ENCODE measurements at regions not wholly inside any gene's neighbourhood (a gene's known extent, or its start where the extent isn't known, plus 50 kb on each side); places are given as distances from the start of the nearest gene placed in this dataset.
"Not testable (repeated sequence)": the region's sequence is repeated elsewhere in the genome, so short reads cannot be mapped to it uniquely, and the experiment has no call there.

DNA sequence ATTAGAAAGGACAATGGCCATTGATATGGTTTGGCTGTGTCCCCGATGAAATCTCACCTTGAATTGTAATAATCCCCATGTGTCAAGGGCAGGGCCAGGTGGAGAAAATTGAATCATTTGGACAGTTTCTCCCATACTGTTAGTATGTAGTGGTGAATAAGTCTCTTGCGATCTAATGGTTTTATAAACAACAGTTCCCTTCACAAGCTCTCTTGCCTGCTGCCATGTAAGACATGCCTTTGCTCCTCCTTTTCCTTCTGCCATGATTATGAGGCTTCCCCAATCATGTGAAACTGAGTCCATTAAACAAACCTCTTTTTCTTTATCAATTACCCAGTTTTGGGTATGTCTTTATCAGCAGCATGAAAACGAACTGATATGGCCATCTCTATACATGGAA lies 302.7 kb downstream of the SFMBT2 start:
- no peak for DNase-seq

GRCh38 chr10:7107285-7107684 lies 303.5 kb downstream of the SFMBT2 start:
- DNase-seq, result no peak

DNA sequence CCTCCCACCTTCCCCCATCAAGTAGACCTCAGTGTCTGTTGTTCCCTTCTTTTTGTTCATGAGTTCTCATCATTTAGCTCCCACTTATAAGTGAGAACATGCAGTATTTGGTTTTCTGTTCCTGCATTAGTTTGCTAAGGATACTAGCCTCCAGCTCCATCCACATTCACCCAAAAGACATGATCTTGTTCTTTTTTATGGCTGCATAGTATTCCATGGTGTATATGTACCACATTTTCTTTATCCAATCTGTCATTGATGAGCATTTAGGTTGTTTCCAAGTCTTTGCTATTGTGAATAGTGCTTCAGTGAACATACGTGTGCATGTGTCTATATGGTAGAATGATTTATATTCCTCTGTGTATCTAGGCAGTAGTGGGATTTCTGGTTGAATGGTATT lies 306.5 kb downstream of the SFMBT2 start:
- not testable (repeated sequence) for DNase-seq

DNA sequence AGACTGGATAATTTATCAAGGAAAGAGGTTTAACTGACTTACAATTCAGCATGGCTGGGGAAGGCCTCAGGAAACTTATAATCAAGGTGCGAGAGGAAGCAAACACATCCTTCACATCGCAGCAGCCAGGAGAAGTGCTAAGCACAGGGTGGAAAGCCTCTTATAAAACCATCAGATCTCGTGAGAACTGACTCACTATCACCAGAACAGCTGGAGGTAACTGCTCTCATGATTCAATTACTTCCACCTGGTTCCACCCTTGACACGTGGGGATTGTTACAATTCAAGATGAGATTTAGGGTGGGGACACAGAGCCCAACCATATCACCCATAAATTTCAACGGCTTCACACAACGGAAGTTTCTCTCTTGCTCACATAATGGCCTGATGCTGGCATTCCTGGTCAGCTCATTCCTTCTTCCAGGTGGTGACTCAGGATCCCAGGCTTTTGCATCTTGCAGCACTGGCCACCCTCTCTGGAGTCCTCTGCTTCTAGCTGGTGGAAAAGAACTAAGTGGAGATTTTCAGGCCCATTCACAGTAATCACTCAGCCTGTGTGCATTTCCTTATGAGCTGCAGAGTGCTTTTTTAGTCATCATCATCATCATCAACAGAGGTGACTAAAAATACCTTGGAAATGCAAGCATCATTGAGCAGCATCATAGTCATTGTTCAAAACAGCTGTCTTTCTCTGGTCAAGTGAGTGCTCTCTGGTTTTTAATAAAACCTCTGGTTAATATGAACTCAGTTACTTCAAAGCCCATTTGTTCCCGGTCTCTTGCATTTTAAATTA lies 308.1 kb downstream of the SFMBT2 start:
- no peak for DNase-seq

- no peak for DNase-seq
Observed at GRCh38 chr10:7102084-7102483, 308.8 kb downstream of the SFMBT2 start.

GRCh38 chr10:7101451-7101850 lies 309.4 kb downstream of the SFMBT2 start:
- no peak for DNase-seq

GRCh38 chr10:7100032-7100702 lies 310.7 kb downstream of the SFMBT2 start:
- DNase-seq, result no peak

DNA sequence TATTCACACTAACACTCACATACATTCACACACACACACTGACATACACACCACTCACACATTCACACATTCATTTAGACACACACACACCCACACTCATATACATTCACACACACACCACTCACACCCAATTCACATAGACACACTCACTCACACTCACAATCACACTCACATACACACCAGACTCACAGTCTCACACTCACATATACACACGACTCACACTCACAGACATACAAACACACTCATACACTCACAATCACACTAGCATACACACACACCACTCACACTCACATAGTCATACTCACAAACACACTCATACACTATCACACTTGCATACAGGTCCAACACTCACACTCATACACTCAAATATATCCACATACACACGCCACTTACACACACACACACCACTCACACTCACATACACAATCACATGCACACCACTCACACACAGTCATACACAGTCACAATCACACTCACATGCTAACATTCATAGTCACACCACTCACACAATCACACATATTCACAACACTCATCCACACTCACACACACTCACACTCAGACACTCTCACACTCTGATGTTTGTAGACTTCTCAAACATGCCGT lies 312.6 kb downstream of the SFMBT2 start:
- DNase-seq, result no peak

GRCh38 chr10:7094781-7095180 lies 316.1 kb downstream of the SFMBT2 start:
- DNase-seq, result no peak

DNA sequence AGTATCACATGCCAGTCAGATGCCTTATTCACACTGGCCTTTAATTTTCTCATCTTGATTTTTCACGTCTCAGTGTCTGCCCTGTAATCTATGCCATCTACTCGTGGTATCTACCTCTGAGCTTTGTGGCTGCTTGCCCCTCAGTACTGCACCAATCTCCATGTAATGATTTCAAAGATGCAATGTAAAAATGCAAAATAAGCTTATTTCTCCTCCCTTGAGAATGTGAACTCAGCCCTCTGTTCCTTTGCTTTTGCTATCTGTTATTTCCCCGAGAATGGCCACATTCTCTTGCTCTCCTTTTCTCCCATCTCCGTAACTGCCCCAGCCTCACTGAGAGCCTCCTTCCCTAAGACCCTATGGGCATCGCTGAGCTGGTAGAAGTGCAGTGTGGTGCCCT lies 317.5 kb downstream of the SFMBT2 start:
- no peak for DNase-seq

DNA sequence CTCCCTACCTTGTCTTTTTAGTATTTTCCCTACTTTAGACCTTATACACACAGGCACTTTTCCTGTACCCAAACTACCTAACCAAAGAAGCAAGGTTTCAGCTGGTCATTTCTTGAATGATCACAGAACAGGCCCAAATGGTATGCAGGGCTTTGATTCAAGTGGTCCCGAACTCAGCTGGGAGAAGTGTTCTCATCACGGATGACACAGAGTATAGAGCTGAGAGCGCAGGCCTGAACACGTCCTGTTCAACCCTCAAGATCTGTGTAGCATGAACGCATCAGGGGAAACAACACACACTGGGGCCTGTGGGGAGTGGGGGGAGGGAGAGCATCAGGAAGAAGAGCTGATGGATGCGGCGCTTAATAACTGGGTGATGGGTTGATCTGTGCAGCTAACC lies 318.2 kb downstream of the SFMBT2 start:
- no peak for DNase-seq

DNA sequence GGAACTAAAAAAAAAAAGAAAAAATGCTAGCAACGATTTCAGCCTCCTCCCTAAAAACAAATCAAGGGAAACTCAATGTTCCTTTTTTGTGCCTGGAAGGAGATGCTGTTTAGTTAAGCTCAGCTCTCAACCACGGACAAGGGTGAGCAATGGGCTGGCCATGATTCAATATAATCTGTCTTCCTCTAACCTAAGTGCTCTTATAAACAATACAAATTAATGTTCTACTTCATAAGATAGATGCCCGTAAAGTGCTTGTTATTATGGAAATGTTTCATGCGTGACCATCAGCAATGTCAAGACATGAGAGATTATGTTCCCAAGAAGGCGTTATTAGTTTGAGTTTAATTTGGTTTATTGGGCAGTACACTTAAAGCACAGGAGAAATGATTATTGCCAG lies 320.3 kb downstream of the SFMBT2 start:
- no peak for DNase-seq

DNA sequence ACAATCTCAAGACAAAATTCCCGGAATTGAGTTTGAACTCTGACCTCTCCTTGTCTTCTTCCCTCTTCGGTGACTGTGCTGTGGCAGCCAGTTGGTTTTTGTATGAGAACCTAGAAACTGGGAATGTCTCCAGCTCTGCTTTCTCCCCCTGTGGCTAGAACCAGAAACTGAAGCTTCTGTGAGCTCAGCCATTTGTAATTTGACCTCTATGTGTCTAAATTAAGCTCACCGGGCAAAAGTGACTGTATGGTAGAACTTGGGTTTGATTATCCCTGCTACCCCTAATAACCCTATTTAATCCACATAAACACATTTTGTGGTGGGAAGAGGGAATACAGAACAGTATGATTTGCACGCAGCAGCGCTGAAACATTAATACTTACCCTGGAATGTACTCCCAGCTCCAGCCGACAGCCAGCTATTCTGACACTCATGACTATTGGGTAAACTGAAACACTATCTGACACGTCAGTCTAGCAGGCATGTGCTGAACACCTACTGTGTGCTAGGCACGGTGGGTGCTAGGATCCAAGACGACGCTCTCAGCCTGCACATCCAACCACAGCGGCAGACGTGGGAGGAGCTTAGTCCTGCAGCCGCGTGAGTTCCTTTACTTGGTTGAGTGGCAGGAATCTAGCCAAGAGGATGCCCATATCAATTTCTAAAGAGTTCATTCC lies 324.8 kb downstream of the SFMBT2 start:
- DNase-seq, result no peak

DNA sequence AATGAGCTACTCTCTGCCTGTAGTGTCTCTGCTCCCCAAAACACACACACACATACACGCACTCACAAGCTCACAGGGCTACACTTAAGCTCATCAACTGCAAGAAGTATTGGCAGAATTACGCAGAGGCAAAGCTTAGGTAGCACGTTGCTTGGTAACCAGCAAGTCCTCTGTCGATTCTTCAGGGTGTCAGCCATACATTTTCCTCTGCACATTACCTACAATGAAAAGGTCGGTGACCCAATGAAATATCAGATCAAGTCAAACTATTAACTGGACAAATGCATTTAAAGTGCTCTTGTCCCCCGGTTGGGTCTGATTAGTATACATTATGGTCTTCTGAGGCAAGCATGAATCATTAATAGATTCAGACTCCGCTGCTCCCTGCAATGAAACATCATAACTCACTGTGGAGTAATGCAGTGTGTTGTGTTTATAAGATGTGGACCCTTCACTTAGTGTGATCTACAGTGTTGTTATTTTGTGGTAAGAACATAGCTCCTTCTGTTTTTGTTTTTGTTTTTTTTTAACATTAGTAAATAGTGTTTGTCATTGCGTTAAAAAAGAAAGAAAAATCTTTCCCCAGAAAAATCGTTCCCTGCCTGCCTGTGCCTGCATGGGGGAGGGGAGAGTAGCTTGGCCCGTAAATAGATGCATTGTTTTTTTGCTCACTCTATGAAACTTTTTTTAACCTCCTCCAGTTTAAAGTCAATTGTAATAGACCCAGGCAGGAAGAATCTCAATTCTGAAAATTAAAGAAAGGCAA lies 325.5 kb downstream of the SFMBT2 start:
- no peak for DNase-seq

DNA sequence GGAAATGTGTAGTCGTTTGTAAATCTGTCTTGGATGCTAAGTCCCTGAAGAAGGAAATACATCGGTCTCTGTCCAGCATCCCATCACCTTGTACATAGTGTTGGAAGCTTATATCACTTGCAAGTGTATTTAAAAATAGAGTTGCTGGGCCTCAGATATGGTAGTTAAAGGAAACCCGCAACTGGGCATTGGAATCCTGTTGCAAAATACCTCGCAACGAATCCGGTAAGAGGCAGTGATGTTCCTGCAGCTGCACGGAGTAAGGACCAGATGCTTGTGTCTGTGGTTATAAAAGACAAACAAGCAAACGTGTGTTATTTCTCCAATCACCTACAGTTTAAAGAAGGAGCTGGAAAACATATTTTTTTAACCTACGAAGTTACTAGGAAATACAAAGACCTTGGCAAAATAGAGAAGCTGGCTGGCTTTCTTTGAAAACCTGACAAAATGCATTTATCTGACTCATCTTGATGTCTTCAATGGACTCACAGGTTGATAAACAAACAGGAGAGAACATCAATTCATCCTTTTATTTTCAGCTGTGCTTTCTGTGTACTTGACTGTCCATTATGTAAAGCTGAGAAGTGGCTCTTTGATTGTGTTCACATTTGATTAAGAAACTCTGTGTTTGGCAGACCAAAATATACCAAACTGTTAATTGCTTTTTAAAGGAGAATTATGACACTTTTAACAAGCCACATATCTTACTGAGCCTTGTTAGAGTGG lies 326.4 kb downstream of the SFMBT2 start:
- DNase-seq, result no peak

GRCh38 chr10:7082967-7083366 lies 327.9 kb downstream of the SFMBT2 start:
- no peak for DNase-seq

DNA sequence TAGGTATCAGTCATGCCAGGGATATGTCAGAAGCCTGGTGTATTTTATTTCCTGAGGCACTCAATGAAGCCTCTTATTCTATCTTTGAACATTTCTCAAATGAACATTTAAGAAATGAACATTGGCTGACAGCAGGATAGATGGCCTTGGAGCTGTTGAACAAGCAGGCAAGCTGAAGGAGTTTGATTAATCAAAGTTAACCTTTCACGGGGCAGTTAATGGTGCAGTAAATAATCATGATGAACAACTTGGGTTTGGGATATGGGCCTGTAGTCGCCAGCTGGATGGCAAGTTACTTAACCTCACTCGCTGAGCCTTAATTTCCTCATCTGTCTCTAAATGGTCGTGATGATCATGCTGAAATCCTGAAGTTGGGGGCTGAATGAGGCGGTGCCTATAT lies 333.0 kb downstream of the SFMBT2 start:
- DNase-seq, result no peak

GRCh38 chr10:7075851-7076250 lies 335.0 kb downstream of the SFMBT2 start:
- no peak for DNase-seq

DNA sequence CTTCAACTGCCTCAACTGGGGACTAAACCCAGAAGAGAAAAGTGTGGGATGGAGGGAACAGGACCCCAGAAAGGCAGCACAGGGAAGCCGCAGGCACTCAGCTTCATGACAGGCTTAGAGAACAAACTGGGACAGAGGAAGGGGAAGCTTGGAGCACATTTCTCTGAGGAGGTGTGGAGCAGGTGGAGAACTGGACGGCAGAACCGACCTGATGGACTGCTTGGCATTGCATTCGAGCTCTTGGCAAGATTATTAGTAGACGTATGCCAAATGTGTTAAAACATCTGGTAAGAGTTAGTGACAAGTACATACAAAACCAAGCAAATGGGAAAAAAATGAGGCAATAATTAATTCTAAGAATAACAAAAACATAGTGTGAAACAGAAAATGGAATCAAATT lies 335.7 kb downstream of the SFMBT2 start:
- no peak for DNase-seq

- DNase-seq, result no peak
Observed at GRCh38 chr10:7071421-7071820, 339.4 kb downstream of the SFMBT2 start.

DNA sequence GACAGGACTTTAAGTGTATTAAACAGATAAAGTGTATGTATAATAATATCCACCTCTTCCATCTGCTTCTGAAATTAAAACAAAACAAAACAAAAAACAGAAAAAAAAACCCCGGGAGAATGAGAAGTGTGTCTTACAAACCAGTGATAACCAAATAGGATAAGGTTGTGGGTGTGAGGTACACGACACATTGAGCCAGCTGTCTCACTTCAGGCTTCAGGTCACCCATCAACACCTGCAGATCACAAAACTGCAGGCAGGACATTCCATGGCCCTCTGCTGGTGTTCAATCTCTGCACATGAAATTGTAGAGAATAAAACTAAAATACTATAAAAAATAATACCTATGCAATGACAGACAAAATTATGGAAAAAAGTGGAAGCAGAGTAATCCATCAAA lies 339.9 kb downstream of the SFMBT2 start:
- no peak for DNase-seq

DNA sequence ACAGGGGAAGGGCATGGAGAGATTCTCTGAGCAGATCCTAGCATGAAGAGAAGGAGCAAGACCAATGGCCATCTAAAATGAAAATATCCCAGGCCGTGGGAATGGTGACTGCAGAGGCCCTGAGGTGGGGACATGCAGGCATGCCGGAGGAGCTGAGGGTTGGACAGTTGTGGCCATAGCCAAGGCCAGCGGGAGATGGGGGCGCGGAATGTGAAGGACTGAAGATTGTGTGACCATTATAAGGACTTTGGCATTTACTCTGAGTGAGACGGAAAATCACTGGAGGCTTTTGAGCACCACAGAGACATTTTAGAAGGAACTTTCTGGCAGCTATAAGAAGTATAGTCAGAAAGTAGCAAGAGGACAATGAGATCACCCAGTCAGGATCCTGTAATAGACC lies 341.1 kb downstream of the SFMBT2 start:
- DNase-seq, result no peak

Measured in activated naive CD4-positive, alpha-beta T cell treated with Interleukin-2 at 50 U/mL for 16 hours (primary cell).